Naive thymus-derived CD4-positive, alpha-beta T cell (primary cell): ENCODE measurements at regions not wholly inside any gene's neighbourhood (a gene's known extent, or its start where the extent isn't known, plus 50 kb on each side); places are given as distances from the start of the nearest gene placed in this dataset.

Experiments
- ATAC-seq: fragments of 150-1000 bp; cut with Tn5 transposase; 2 replicates; pipeline ENCODE4 v1.10.0; 2021; ENCODE audit warnings: mild to moderate bottlenecking, moderate library complexity
- CTCF ChIA-PET: fragments of 350-600 bp; sonication (Branson Sonifier 250); formaldehyde crosslinking; loops from one replicate; lab custom pipeline; 2021; ENCODE audit warnings: antibody characterized with exemption; lab: Charles Lee
- POLR2A ChIA-PET: fragments of 350-600 bp; sonication (Branson Sonifier 250); formaldehyde crosslinking; loops from one replicate; lab custom pipeline; 2021; ENCODE audit warnings: antibody characterized with exemption, inconsistent platforms; lab: Charles Lee
- DNase-seq, 9 donors: peaks; one replicate each; pipeline versions ENCODE4 v3.0.0 to v3.0.0-alpha.2; 2020 to 2022; ENCODE audit warnings: mixed read lengths in 1 of 9
- H3K27ac ChIP-seq: one replicate; pipeline ENCODE4 v1.7.0; 2013; ENCODE audit warnings: mild to moderate bottlenecking, low read depth, low read length, moderate library complexity
- H3K27me3 ChIP-seq, 2 donors: one replicate each; pipeline ENCODE4 v1.7.0; 2013; ENCODE audit warnings: low read length in 2 of 2, mild to moderate bottlenecking in 2 of 2, moderate library complexity in 2 of 2; ENCODE audit not compliant: control insufficient read depth in 2 of 2, insufficient read depth in 2 of 2
- H3K36me3 ChIP-seq, 3 experiments: 1 replicate in 2 of 3; 2 replicates in 1 of 3; pipeline ENCODE4 v1.7.0; 2013; ENCODE audit warnings: low read length in 3 of 3, mild to moderate bottlenecking in 3 of 3, moderate library complexity in 1 of 3; ENCODE audit not compliant: insufficient read depth in 3 of 3, control insufficient read depth in 2 of 3
- H3K4me1 ChIP-seq, 2 donors: one replicate each; pipeline ENCODE4 v1.7.0; 2013; ENCODE audit warnings: low read length in 2 of 2, mild to moderate bottlenecking in 2 of 2, moderate library complexity in 1 of 2; ENCODE audit not compliant: control insufficient read depth in 2 of 2, insufficient read depth in 2 of 2
- H3K4me3 ChIP-seq: 2 replicates; pipeline ENCODE4 v1.7.0; 2013; ENCODE audit warnings: mild to moderate bottlenecking, low read length
- H3K9me3 ChIP-seq, 3 experiments: 1 replicate in 2 of 3; 2 replicates in 1 of 3; pipeline ENCODE4 v1.7.0; 2013; ENCODE audit warnings: low read length in 3 of 3; ENCODE audit not compliant: control insufficient read depth in 2 of 3
- H3K27ac Mint-ChIP-seq, 9 donors: one replicate each; pipeline ENCODE4 v1.8.0; 2020 to 2022; ENCODE audit warnings: mixed read lengths in 9 of 9, mild to moderate bottlenecking in 8 of 9, moderate library complexity in 5 of 9, inconsistent platforms in 2 of 9
- H3K27me3 Mint-ChIP-seq, 5 donors: one replicate each; pipeline ENCODE4 v1.8.0; 2021 to 2022; ENCODE audit warnings: mixed read lengths in 5 of 5, mild to moderate bottlenecking in 1 of 5
- H3K36me3 Mint-ChIP-seq, 5 donors: one replicate each; pipeline ENCODE4 v1.8.0; 2020 to 2022; ENCODE audit warnings: mixed read lengths in 5 of 5, mild to moderate bottlenecking in 3 of 5, inconsistent platforms in 1 of 5
- H3K4me1 Mint-ChIP-seq, 7 donors: one replicate each; pipeline ENCODE4 v1.8.0; 2020 to 2022; ENCODE audit warnings: mixed read lengths in 7 of 7, mild to moderate bottlenecking in 3 of 7, inconsistent platforms in 1 of 7
- H3K4me3 Mint-ChIP-seq, 10 donors: one replicate each; pipeline ENCODE4 v1.8.0; 2020 to 2022; ENCODE audit warnings: mild to moderate bottlenecking in 10 of 10, mixed read lengths in 10 of 10, moderate library complexity in 6 of 10, inconsistent platforms in 2 of 10
- H3K9me3 Mint-ChIP-seq, 11 donors: one replicate each; pipeline ENCODE4 v1.8.0; 2020 to 2022; ENCODE audit warnings: mixed read lengths in 11 of 11, mild to moderate bottlenecking in 4 of 11, inconsistent platforms in 1 of 11, moderate library complexity in 1 of 11
- intact Hi-C, 2 donors: fragments of 100-400 bp; cut with micrococcal nuclease; formaldehyde crosslinking; loops; one replicate each; pipeline ENCODE4 v1.15.1; 2023

GRCh38 chr6:113586413-113587077 is 270.6 kb upstream of the MARCKS start:
- no peaks in the 10 kb centered on the region for H3K36me3 Mint-ChIP-seq
- no peaks in the 10 kb centered on the region for H3K9me3 ChIP-seq
- no peak overlapping the region for H3K4me3 Mint-ChIP-seq
- DNase-seq (no peak), ATAC-seq (no peak)
- H3K4me1 ChIP-seq, result no peaks in the 10 kb centered on the region
- intact Hi-C loops, result no loop called here
- no peak overlapping the region for H3K27ac ChIP-seq
- H3K27me3 Mint-ChIP-seq, result peaks cover 0 to 8% (median 0%) of the 10 kb centered on the region in 5 donors
- H3K4me1 Mint-ChIP-seq, result no peaks in the 10 kb centered on the region
- no peaks in the 10 kb centered on the region for H3K27me3 ChIP-seq
- CTCF ChIA-PET, result no interaction called here
- H3K27ac Mint-ChIP-seq, result no peak overlapping the region
- no peak overlapping the region for H3K4me3 ChIP-seq
- POLR2A ChIA-PET, result no interaction called here
- H3K9me3 Mint-ChIP-seq, result peaks cover 0 to 5% (median 0%) of the 10 kb centered on the region in 11 donors
- H3K36me3 ChIP-seq, result no peaks in the 10 kb centered on the region

- Mint-ChIP-seq H3K9me3 (peaks cover 0 to 5% (median 0%) of the 10 kb centered on the region in 11 donors), H3K4me1 (no peaks in the 10 kb centered on the region), H3K36me3 (no peaks in the 10 kb centered on the region), H3K4me3 (no peak overlapping the region), H3K27me3 (peaks cover 0 to 8% (median 0%) of the 10 kb centered on the region in 5 donors), H3K27ac (no peak overlapping the region)
- intact Hi-C loops, result no loop called here
- DNase-seq (no peak), ATAC-seq (no peak)
- no peaks in the 10 kb centered on the region for H3K36me3 ChIP-seq
- no peak overlapping the region for H3K27ac ChIP-seq
- H3K4me1 ChIP-seq, result no peaks in the 10 kb centered on the region
- no peak overlapping the region for H3K4me3 ChIP-seq
- no peaks in the 10 kb centered on the region for H3K27me3 ChIP-seq
- ChIA-PET POLR2A (no interaction called here), CTCF (no interaction called here)
- no peaks in the 10 kb centered on the region for H3K9me3 ChIP-seq
Measured at GRCh38 chr6:113587078-113587699, 270.0 kb upstream of the MARCKS start.

- no peaks in the 10 kb centered on the region for H3K9me3 ChIP-seq
- no peaks in the 10 kb centered on the region for H3K4me1 ChIP-seq
- no peak overlapping the region for H3K4me3 ChIP-seq
- no peak overlapping the region for H3K27ac ChIP-seq
- H3K4me1 Mint-ChIP-seq, result no peaks in the 10 kb centered on the region
- intact Hi-C loops, result no loop called here
- DNase-seq (no peak), ATAC-seq (no peak)
- no peak overlapping the region for H3K4me3 Mint-ChIP-seq
- H3K36me3 Mint-ChIP-seq, result no peaks in the 10 kb centered on the region
- CTCF ChIA-PET, result no interaction called here
- H3K27ac Mint-ChIP-seq, result no peak overlapping the region
- H3K9me3 Mint-ChIP-seq, result peaks cover 0 to 5% (median 0%) of the 10 kb centered on the region in 11 donors
- H3K36me3 ChIP-seq, result no peaks in the 10 kb centered on the region
- POLR2A ChIA-PET, result no interaction called here
- no peaks in the 10 kb centered on the region for H3K27me3 ChIP-seq
- peaks cover 0 to 8% (median 0%) of the 10 kb centered on the region in 5 donors for H3K27me3 Mint-ChIP-seq
Measured at GRCh38 chr6:113588646-113589045, 268.5 kb upstream of the MARCKS start.

- ChIA-PET CTCF (no interaction called here), POLR2A (no interaction called here)
- Mint-ChIP-seq H3K4me3 (no peak overlapping the region), H3K9me3 (peaks cover 0 to 5% (median 0%) of the 10 kb centered on the region in 11 donors), H3K4me1 (no peaks in the 10 kb centered on the region), H3K27me3 (peaks cover 0 to 5% (median 0%) of the 10 kb centered on the region in 5 donors), H3K36me3 (no peaks in the 10 kb centered on the region), H3K27ac (no peak overlapping the region)
- Histone ChIP-seq H3K27ac (no peak overlapping the region), H3K4me3 (no peak overlapping the region), H3K27me3 (no peaks in the 10 kb centered on the region), H3K9me3 (no peaks in the 10 kb centered on the region), H3K4me1 (no peaks in the 10 kb centered on the region), H3K36me3 (no peaks in the 10 kb centered on the region)
- DNase-seq (no peak), ATAC-seq (no peak)
- intact Hi-C loops, result no loop called here
Measured at GRCh38 chr6:113591896-113592827, 265.0 kb upstream of the MARCKS start.

- Mint-ChIP-seq H3K36me3 (no peaks in the 10 kb centered on the region), H3K27ac (no peak overlapping the region), H3K27me3 (no peaks in the 10 kb centered on the region), H3K4me1 (no peaks in the 10 kb centered on the region), H3K9me3 (peaks cover 0 to 5% (median 0%) of the 10 kb centered on the region in 11 donors), H3K4me3 (no peak overlapping the region)
- intact Hi-C loops, result no loop called here
- ATAC-seq (no peak), DNase-seq (no peak)
- ChIA-PET POLR2A (no interaction called here), CTCF (no interaction called here)
- no peaks in the 10 kb centered on the region for H3K36me3 ChIP-seq
- H3K27me3 ChIP-seq, result no peaks in the 10 kb centered on the region
- no peak overlapping the region for H3K27ac ChIP-seq
- no peaks in the 10 kb centered on the region for H3K9me3 ChIP-seq
- H3K4me3 ChIP-seq, result no peak overlapping the region
- H3K4me1 ChIP-seq, result no peaks in the 10 kb centered on the region
Measured at GRCh38 chr6:113594726-113595125, 262.4 kb upstream of the MARCKS start.

GRCh38 chr6:113595911-113596376 is 261.2 kb upstream of the MARCKS start:
- POLR2A ChIA-PET, result no interaction called here
- no peak overlapping the region for H3K27ac ChIP-seq
- CTCF ChIA-PET, result no interaction called here
- no peaks in the 10 kb centered on the region for H3K36me3 ChIP-seq
- no peaks in the 10 kb centered on the region for H3K27me3 Mint-ChIP-seq
- intact Hi-C loops, result no loop called here
- H3K27me3 ChIP-seq, result no peaks in the 10 kb centered on the region
- no peak overlapping the region for H3K4me3 Mint-ChIP-seq
- no peak overlapping the region for H3K27ac Mint-ChIP-seq
- ATAC-seq, result no peak
- no peak for DNase-seq
- H3K36me3 Mint-ChIP-seq, result no peaks in the 10 kb centered on the region
- no peak overlapping the region for H3K4me3 ChIP-seq
- peaks cover 0 to 5% (median 0%) of the 10 kb centered on the region in 11 donors for H3K9me3 Mint-ChIP-seq
- no peaks in the 10 kb centered on the region for H3K4me1 Mint-ChIP-seq
- H3K9me3 ChIP-seq, result no peaks in the 10 kb centered on the region
- no peaks in the 10 kb centered on the region for H3K4me1 ChIP-seq
